ENCODE measurements at regions not wholly inside any gene's neighbourhood (a gene's known extent, or its start where the extent isn't known, plus 50 kb on each side); places are given as distances from the start of the nearest gene placed in this dataset.

DNA sequence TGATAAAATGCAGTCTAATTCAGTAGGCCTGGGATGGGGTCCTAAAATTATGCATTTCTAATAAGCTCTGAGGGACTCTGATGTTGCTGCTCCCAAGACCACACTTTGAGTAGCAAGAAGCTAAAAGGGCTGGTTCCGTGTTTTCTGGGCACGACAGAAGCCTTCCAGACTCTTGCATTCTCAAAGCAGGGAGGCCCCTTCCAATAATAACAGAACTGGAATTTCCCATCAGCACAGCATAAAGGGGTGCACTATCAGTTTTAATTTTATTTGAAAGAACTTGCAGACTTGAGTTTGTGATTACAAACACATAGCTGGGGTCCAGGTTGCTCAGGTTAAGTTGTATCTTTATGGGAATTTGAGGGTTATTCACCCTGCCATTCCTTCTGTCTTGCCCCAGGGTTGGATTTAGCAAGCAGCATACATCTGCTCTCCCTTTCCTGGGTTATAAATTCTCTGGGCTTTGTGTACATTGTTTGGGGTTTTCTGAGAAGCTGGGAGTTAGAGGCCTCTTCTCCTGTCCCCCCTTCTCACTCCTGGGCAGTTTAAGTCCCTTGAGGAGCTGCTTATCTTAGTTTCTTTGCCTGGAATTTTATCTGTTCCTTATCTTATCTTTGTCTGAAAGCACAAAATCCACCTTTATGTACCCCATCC is 94.2 kb upstream of the SLC2A1 start:
- Mint-ChIP-seq H3K27me3 (ENCODE audit: low read depth) (no peaks in the 10 kb centered on the region), H3K4me3 (no peak overlapping the region), H3K27ac (ENCODE audit: unreplicated experiment) (no peak overlapping the region), H3K36me3 (ENCODE audit: low read depth) (peaks cover 3% of the 10 kb centered on the region), H3K9me3 (no peaks in the 10 kb centered on the region), H3K4me1 (peaks cover 26% of the 10 kb centered on the region)
- TF ChIP-seq, protein P1, sequence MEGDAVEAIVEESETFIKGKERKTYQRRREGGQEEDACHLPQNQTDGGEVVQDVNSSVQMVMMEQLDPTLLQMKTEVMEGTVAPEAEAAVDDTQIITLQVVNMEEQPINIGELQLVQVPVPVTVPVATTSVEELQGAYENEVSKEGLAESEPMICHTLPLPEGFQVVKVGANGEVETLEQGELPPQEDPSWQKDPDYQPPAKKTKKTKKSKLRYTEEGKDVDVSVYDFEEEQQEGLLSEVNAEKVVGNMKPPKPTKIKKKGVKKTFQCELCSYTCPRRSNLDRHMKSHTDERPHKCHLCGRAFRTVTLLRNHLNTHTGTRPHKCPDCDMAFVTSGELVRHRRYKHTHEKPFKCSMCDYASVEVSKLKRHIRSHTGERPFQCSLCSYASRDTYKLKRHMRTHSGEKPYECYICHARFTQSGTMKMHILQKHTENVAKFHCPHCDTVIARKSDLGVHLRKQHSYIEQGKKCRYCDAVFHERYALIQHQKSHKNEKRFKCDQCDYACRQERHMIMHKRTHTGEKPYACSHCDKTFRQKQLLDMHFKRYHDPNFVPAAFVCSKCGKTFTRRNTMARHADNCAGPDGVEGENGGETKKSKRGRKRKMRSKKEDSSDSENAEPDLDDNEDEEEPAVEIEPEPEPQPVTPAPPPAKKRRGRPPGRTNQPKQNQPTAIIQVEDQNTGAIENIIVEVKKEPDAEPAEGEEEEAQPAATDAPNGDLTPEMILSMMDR (conservative IDR thresholded peaks at IDR 0.05): no peak
- DNase-seq (ENCODE audit: low read depth, low spot score): no peak

DNA sequence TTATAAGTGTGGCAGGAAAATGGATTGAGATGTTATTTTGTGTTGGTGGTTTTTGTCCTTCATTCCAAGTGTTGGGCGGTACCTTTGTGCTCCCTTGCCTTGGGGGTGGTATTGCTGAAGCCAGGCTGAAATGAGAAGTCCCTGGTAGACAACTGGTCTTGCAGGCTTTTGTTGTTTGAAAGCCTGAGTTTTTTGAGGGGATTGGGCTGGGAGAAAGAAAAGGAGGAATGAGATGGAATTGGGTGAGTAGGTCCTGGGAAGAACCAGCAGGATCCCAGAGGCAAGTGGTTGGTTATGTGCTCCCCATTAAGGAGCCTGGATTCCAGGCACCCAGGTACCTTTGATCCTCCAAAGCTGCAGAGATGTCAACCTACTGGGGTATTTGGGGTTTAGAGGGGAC is 93.7 kb upstream of the SLC2A1 start:
- no peak for DNase-seq (ENCODE audit: low read depth, low spot score)
- no peak overlapping the region for H3K4me3 Mint-ChIP-seq
- H3K4me1 Mint-ChIP-seq: peaks cover 20% of the 10 kb centered on the region
- TF ChIP-seq, protein P1 (conservative IDR thresholded peaks at IDR 0.05): no peak
- no peak overlapping the region for H3K27ac Mint-ChIP-seq (ENCODE audit: unreplicated experiment)
- no peaks in the 10 kb centered on the region for H3K36me3 Mint-ChIP-seq (ENCODE audit: low read depth)
- H3K27me3 Mint-ChIP-seq (ENCODE audit: low read depth): no peaks in the 10 kb centered on the region
- no peaks in the 10 kb centered on the region for H3K9me3 Mint-ChIP-seq

DNA sequence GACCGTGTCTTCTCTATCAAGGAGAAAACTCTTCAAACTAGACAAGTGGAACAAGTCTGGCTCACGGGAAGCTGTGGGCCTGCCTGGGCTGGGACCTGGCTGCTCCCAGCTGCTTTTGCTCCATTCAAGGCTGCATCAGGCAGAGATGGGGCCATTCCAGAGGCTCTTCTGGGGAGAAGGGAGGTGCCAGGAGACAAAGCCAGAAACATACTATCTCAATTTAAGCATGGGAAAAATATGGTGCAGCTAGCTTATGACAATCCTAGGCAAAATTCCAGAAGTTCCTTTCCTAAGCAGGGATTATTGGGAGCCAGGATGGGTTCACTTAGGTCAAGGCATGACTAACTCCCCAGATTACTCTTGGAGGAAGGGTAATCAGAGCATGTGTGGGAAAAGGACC is 90.8 kb upstream of the SLC2A1 start:
- Mint-ChIP-seq H3K4me3 (no peak overlapping the region), H3K27me3 (ENCODE audit: low read depth) (no peaks in the 10 kb centered on the region), H3K9me3 (peaks cover 2% of the 10 kb centered on the region), H3K4me1 (peaks cover 14% of the 10 kb centered on the region), H3K36me3 (ENCODE audit: low read depth) (no peaks in the 10 kb centered on the region), H3K27ac (ENCODE audit: unreplicated experiment) (no peak overlapping the region)
- DNase-seq (ENCODE audit: low read depth, low spot score): no peak
- TF ChIP-seq, protein P1 (conservative IDR thresholded peaks at IDR 0.05): no peak

DNA sequence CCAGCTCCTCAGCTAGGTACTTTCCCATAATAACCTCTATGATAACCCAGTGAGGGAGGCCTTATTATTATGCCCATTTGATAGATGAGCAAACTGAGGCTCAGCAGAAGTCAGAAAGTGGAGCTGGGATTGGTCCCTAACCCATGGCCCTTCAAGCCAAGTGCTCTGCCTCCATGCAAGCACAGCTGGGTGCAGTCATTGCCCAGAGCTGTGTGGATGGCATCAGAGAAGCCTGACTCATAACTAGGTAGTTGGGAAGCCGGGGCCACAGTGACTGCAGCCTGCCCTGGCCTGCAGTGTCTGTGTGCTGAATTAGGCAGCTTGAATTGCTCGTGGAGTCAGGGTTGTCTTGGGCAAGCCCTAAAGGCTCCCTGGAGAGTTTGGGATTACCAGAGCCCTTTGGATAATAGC is 89.9 kb upstream of the SLC2A1 start:
- H3K27ac Mint-ChIP-seq (ENCODE audit: unreplicated experiment): no peak overlapping the region
- TF ChIP-seq, protein P1 (conservative IDR thresholded peaks at IDR 0.05): no peak
- H3K4me1 Mint-ChIP-seq: peaks cover 14% of the 10 kb centered on the region
- DNase-seq (ENCODE audit: low read depth, low spot score): no peak
- H3K9me3 Mint-ChIP-seq: peaks cover 2% of the 10 kb centered on the region
- H3K4me3 Mint-ChIP-seq: no peak overlapping the region
- no peaks in the 10 kb centered on the region for H3K27me3 Mint-ChIP-seq (ENCODE audit: low read depth)
- no peaks in the 10 kb centered on the region for H3K36me3 Mint-ChIP-seq (ENCODE audit: low read depth)

DNA sequence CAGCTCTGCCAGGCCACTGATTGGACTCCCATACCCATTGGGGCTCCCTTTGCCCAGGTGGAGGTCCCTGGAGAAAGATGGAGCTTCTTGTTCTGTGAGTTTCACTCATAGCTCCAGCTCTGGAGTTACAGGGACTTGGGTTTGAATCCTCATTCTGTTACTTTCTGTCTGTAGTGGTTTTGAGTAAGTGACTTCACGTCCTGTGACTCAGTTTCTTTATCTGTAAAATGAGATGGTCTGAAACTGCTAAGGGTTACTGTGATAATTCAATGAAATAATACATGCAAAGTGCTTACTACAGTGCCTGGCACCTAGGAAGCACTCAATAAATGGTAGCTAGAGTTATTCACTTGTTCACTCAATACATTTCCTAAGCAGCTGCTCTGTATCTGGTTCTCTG is 88.5 kb upstream of the SLC2A1 start:
- TF ChIP-seq, protein P1 (conservative IDR thresholded peaks at IDR 0.05): no peak
- Mint-ChIP-seq H3K27me3 (ENCODE audit: low read depth) (no peaks in the 10 kb centered on the region), H3K9me3 (peaks cover 2% of the 10 kb centered on the region), H3K4me3 (no peak overlapping the region), H3K4me1 (peaks cover 1% of the 10 kb centered on the region), H3K27ac (ENCODE audit: unreplicated experiment) (no peak overlapping the region), H3K36me3 (ENCODE audit: low read depth) (no peaks in the 10 kb centered on the region)
- DNase-seq (ENCODE audit: low read depth, low spot score): no peak
